Duodenal mucosa (tissue), 2 donors: ENCODE measurements at regions not wholly inside any gene's neighbourhood (a gene's known extent, or its start where the extent isn't known, plus 50 kb on each side); places are given as distances from the start of the nearest gene placed in this dataset.

ENCODE experiments used
- H3K27ac ChIP-seq: one replicate; pipeline ENCODE4 v1.7.0; 2013; ENCODE audit warnings: low read depth, low read length
- H3K27me3 ChIP-seq, 2 donors: one replicate each; pipeline ENCODE4 v1.7.0; 2013; ENCODE audit warnings: low read length in 2 of 2, control low read depth in 1 of 2; ENCODE audit not compliant: insufficient read depth in 2 of 2, control insufficient read depth in 1 of 2
- H3K36me3 ChIP-seq, 2 donors: one replicate each; pipeline ENCODE4 v1.7.0; 2013; ENCODE audit warnings: low read length in 2 of 2, control low read depth in 1 of 2; ENCODE audit not compliant: insufficient read depth in 2 of 2, control insufficient read depth in 1 of 2
- H3K4me1 ChIP-seq, 2 donors: one replicate each; pipeline ENCODE4 v1.7.0; 2013; ENCODE audit warnings: low read length in 2 of 2, control low read depth in 1 of 2; ENCODE audit not compliant: insufficient read depth in 2 of 2, control insufficient read depth in 1 of 2
- H3K4me3 ChIP-seq, 2 donors: one replicate each; pipeline ENCODE4 v1.7.0; 2013; ENCODE audit warnings: low read length in 2 of 2, low read depth in 1 of 2
- H3K9ac ChIP-seq, 2 donors: one replicate each; pipeline ENCODE4 v1.7.0; 2013; ENCODE audit warnings: low read length in 2 of 2, low read depth in 1 of 2
- H3K9me3 ChIP-seq, 2 donors: one replicate each; pipeline ENCODE4 v1.7.0; 2013; ENCODE audit warnings: low read length in 2 of 2, control low read depth in 1 of 2; ENCODE audit not compliant: control insufficient read depth in 1 of 2

DNA sequence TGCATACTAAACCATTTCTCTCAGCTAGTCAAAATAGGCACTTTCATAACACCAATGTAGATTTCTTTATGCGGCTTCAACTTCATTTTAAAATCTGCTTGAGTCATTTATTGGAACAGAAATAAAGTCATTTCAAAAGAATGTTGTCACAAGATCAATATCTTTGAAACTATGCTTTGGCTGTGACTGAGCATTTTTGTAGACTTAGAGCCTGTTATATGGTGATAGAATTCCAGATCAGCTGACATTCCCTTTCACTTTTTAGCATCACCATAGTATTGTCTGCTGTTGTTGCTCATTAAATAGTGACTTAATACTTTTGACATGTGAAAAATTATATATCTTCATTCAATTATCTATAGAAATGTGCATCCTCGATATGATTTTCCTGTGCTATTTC, 279.2 kb upstream of the PRR20A start:
- no peaks in the 10 kb centered on the region for H3K4me1 ChIP-seq

DNA sequence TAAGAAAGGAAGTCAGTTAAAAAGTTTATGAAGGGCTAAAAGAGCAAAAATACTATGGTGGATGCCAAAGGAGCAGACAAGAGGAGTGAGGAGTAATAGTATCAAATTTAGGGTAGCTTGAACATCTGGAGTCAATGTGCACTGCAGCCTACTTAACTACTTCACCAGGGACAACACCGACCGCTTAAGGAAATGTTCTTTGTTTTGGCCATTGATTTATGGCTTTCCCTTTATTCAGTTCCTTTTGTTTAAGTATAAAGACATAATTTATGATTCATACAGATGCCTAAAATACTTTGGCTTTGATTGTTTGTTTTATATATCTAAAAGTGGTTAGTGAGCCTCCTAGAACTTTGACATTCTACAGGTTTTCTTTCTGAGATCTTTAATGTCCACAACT, 276.3 kb upstream of the PRR20A start:
- no peak overlapping the region for H3K4me3 ChIP-seq
- no peak overlapping the region for H3K27ac ChIP-seq
- no peaks in the 10 kb centered on the region for H3K4me1 ChIP-seq
- H3K9ac ChIP-seq: no peak overlapping the region
- no peaks in the 10 kb centered on the region for H3K27me3 ChIP-seq
- H3K9me3 ChIP-seq: peaks cover 0 to 4% of the 10 kb centered on the region in 2 donors
- H3K36me3 ChIP-seq: no peaks in the 10 kb centered on the region

More for the DNA sequence above, 279.2 kb upstream of the PRR20A start:
- Histone ChIP-seq H3K4me3 (no peak overlapping the region), H3K9ac (no peak overlapping the region), H3K27me3 (no peaks in the 10 kb centered on the region), H3K27ac (no peak overlapping the region), H3K36me3 (no peaks in the 10 kb centered on the region), H3K9me3 (peaks cover 0 to 6% of the 10 kb centered on the region in 2 donors)

DNA sequence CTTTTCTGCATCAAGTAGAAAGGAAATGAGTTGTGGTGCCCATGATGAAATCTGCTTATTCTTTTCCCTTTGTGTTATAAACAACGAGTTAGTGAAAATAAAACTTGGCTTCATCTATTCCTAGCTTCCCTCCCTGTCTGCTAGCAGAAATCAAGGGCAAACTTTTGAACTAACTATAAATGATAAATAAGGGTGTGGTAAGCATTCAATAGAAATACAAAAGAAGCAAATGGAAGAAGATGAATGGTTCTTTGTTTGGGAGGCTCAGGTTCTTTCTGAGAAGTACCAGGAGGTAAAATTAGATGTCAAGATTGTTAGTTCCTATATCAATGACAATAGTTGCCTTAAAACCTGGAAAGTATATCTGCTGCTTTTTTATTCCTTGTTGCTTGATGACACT, 275.3 kb upstream of the PRR20A start:
- Histone ChIP-seq H3K27ac (no peak overlapping the region), H3K9me3 (peaks cover 0 to 4% of the 10 kb centered on the region in 2 donors), H3K36me3 (no peaks in the 10 kb centered on the region), H3K27me3 (no peaks in the 10 kb centered on the region), H3K9ac (no peak overlapping the region), H3K4me1 (no peaks in the 10 kb centered on the region), H3K4me3 (no peak overlapping the region)

DNA sequence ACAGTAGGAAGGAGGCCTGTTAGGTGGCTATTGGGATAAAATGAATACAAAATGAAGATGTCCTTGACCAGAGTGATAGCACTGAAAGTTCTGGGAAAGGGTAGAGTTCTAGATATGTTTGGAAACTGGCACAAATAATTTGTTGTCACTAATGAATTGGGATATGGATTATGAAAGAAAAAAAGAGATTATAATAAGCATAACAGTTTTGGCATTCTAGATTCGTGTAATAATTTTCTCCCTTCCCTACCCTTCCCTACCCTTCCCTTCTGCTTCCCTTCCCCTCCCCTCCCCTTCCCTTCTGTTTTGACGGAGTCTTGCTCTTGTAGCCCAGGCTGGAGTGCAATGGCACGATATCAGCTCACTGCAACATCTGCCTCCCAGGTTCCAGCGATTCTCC, 271.0 kb upstream of the PRR20A start:
- no peaks in the 10 kb centered on the region for H3K4me1 ChIP-seq
- H3K4me3 ChIP-seq: no peak overlapping the region
- H3K36me3 ChIP-seq: no peaks in the 10 kb centered on the region
- H3K9me3 ChIP-seq: peaks cover 0 to 3% of the 10 kb centered on the region in 2 donors
- no peaks in the 10 kb centered on the region for H3K27me3 ChIP-seq
- H3K9ac ChIP-seq: no peak overlapping the region
- H3K27ac ChIP-seq: no peak overlapping the region

DNA sequence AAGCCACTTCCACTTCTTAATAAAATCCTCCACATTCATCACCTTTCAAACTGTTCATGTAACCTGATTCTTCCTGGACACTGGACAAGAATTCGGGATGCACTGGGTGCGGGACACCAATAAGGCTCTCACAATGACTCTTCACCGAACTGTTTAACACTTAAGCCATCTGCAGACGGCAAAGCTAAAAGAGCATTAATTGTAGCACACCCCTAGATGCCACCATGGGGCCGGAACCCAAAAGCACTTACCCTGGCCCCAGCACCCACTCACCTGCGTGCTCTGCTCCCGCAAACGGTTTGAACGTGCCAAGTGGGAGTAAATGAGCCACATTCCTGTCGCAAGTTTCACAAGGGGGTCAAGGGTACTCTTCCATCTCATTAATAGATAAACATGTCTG, 254.3 kb upstream of the PRR20A start:
- no peak overlapping the region for H3K9ac ChIP-seq
- H3K9me3 ChIP-seq: peaks cover 0 to 5% of the 10 kb centered on the region in 2 donors
- H3K27me3 ChIP-seq: no peaks in the 10 kb centered on the region
- H3K27ac ChIP-seq: no peak overlapping the region
- H3K4me3 ChIP-seq: no peak overlapping the region
- no peaks in the 10 kb centered on the region for H3K36me3 ChIP-seq
- H3K4me1 ChIP-seq: no peaks in the 10 kb centered on the region

DNA sequence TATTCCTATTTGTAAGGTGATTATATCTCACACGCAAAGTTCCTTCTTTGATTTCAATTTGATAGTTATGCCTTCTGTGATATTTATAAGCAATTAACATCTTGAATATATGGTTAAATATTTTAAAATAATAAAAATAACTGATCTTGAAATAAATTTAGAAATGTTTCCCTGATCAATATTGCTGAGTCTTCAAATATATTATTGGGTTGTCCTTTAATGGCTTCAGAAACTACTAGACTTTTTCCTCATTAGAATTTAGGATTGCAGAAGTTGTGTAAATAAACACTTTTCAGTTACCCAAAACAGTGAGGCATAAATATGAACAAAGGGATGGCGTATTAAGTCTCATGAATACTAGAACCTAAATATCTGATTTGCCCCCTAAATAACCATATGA, 252.3 kb upstream of the PRR20A start:
- Histone ChIP-seq H3K27ac (no peak overlapping the region), H3K9me3 (peaks cover 2 to 5% of the 10 kb centered on the region in 2 donors), H3K4me3 (no peak overlapping the region), H3K9ac (no peak overlapping the region), H3K36me3 (no peaks in the 10 kb centered on the region), H3K27me3 (no peaks in the 10 kb centered on the region), H3K4me1 (no peaks in the 10 kb centered on the region)

DNA sequence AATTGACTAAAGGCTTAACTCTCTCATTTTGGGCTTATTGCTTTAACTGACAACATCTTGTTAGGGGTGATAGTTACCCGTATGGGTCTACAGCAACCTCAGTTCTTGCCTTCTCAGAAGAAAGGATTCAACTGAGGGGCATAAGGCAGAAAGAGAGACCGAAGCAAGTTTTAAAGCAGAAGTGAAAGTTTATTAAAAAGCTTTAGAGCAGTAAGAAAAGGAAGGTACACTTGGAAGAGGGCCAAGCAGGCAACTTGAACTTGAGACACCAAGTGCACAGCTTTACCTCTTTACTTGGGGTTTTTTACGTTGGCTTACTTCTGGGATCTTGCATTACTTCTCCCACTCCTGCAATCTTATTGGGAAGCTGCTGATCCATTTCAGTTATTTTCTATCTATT, 246.9 kb upstream of the PRR20A start:
- H3K9ac ChIP-seq: no peak overlapping the region
- H3K36me3 ChIP-seq: no peaks in the 10 kb centered on the region
- H3K9me3 ChIP-seq: peaks cover 0 to 2% of the 10 kb centered on the region in 2 donors
- no peaks in the 10 kb centered on the region for H3K27me3 ChIP-seq
- H3K4me1 ChIP-seq: no peaks in the 10 kb centered on the region
- H3K4me3 ChIP-seq: no peak overlapping the region
- H3K27ac ChIP-seq: no peak overlapping the region

DNA sequence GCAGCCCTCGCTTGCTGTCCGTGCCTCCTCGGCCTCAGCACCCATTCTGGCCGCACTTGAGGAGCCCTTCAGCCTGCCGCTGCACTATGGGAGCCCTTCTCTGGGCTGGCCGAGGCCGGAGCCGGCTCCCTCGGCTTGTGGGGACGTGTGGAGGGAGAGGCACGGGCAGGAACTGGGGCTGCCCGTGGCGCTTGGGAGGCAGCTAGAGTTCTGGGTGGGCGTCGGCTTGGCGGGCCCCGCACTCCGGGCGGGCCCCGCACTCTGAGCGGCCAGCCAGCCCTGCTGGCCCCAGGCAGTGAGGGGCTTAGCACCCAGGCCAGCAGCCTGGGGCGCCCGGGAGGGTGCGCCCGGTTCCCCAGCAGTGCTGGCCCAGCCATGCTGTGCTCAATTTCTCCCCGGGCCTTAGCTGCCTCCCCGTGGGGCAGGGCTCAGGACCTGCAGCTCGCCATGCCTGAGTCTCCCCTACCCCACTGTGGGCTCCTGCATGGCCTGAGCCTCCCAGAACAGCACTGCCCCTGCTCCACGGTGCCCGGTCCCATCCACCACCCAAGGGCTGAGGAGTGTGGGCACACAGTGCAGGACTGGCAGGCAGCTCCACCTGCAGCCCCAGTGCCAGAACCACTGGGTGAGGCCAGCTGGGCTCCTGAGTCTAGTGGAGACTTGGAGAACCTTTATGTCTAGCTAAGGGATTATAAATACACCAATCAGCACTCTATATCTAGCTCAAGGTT, 240.0 kb upstream of the PRR20A start:
- Histone ChIP-seq H3K36me3 (no peaks in the 10 kb centered on the region), H3K27me3 (no peaks in the 10 kb centered on the region), H3K27ac (no peak overlapping the region), H3K4me3 (no peak overlapping the region), H3K9me3 (peaks cover 6 to 13% of the 10 kb centered on the region in 2 donors), H3K4me1 (no peaks in the 10 kb centered on the region), H3K9ac (no peak overlapping the region)

DNA sequence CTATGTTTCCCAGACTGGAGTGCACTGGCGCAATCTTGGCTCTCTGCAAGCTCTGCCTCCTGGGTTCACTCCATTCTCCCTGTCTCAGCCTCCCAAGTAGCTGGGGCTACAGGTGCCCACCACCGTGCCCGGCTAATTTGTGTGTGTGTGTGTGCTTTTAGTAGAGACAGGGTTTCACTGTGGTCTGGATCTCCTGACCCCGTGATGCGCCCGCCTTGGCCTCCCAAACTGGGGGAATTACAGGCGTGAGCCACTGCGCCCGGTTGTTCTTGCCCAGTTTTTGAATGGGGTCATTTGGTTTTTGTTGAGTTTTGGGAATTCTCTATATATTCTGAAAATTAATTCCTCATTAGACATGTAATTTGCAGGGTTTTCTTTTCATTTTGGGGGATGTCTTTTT, 238.4 kb upstream of the PRR20A start:
- peaks cover 6 to 14% of the 10 kb centered on the region in 2 donors for H3K9me3 ChIP-seq
- no peaks in the 10 kb centered on the region for H3K36me3 ChIP-seq
- no peak overlapping the region for H3K27ac ChIP-seq
- H3K4me3 ChIP-seq: no peak overlapping the region
- no peaks in the 10 kb centered on the region for H3K4me1 ChIP-seq
- no peaks in the 10 kb centered on the region for H3K27me3 ChIP-seq
- H3K9ac ChIP-seq: no peak overlapping the region

DNA sequence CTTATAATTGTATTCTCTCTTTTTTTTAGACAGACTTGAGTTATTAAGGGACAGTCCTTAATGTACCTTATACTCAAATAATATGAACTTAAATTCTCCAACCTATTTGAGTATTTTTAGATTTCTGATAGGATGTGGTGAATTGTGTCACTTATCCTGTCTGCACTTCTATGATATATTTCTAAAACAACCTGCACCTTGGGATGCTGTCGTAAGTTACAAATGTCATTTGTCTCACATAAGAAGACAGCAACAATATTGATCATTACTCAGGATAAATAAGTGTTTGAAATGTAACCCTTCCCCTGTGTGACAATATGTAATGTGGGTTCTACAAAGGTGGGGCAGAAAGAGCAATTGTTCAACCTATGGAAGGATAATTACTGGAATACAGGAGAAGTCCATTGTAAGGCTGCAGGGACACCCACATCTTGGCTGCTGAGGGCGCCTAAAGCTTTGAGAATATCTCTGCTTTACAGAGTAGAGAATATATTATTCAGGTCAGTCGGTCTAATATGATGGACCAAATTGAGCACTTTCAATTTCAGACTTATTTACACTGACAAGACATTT, 236.9 kb upstream of the PRR20A start:
- H3K4me3 ChIP-seq: no peak overlapping the region
- peaks cover 6 to 14% of the 10 kb centered on the region in 2 donors for H3K9me3 ChIP-seq
- no peak overlapping the region for H3K9ac ChIP-seq
- H3K36me3 ChIP-seq: no peaks in the 10 kb centered on the region
- no peaks in the 10 kb centered on the region for H3K27me3 ChIP-seq
- no peak overlapping the region for H3K27ac ChIP-seq
- H3K4me1 ChIP-seq: no peaks in the 10 kb centered on the region
